ENCODE measurements at regions not wholly inside any gene's neighbourhood (a gene's known extent, or its start where the extent isn't known, plus 50 kb on each side); places are given as distances from the start of the nearest gene placed in this dataset.

DNA sequence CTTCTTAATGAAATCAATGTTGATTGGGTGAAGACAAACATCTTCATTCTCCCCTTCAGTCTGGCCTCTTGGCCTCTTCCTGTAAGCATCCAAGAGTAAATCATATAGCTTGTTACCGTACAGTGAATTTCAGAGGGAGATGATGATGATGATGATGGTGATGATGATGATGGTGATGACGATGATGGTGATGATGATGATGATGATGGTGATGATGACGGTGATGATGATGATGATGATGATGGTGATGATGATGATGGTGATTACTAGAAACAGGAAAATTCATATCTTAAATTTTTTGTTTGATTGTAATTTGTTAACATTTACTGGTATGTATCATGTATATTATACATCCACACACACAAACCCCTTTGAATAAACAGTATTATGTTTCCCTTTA lies 256.1 kb upstream of the PLSCR5 start:
- POLR2A ChIA-PET: no interaction called here
- CTCF ChIA-PET: no interaction called here
- DNase-seq (ENCODE audit: low read depth): no peak
- Histone ChIP-seq H3K4me3 (ENCODE audit: low read depth, low read length) (no peak overlapping the region), H3K36me3 (ENCODE audit: control insufficient read depth, insufficient read depth, low read length) (no peaks in the 10 kb centered on the region), H3K27me3 (ENCODE audit: control insufficient read depth, insufficient read depth, low read length) (no peaks in the 10 kb centered on the region)
- TF ChIP-seq, protein P1, sequence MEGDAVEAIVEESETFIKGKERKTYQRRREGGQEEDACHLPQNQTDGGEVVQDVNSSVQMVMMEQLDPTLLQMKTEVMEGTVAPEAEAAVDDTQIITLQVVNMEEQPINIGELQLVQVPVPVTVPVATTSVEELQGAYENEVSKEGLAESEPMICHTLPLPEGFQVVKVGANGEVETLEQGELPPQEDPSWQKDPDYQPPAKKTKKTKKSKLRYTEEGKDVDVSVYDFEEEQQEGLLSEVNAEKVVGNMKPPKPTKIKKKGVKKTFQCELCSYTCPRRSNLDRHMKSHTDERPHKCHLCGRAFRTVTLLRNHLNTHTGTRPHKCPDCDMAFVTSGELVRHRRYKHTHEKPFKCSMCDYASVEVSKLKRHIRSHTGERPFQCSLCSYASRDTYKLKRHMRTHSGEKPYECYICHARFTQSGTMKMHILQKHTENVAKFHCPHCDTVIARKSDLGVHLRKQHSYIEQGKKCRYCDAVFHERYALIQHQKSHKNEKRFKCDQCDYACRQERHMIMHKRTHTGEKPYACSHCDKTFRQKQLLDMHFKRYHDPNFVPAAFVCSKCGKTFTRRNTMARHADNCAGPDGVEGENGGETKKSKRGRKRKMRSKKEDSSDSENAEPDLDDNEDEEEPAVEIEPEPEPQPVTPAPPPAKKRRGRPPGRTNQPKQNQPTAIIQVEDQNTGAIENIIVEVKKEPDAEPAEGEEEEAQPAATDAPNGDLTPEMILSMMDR (IDR thresholded peaks at IDR 0.05; ENCODE audit: insufficient read depth, low read depth, low read length): no peak

GRCh38 chr3:146854523-146854922 lies 249.4 kb upstream of the PLSCR5 start:
- POLR2A ChIA-PET: no interaction called here

GRCh38 chr3:146851665-146852064 lies 246.5 kb upstream of the PLSCR5 start:
- TF ChIP-seq, protein P1 (IDR thresholded peaks at IDR 0.05; ENCODE audit: insufficient read depth, low read depth, low read length): no peak
- DNase-seq (ENCODE audit: low read depth): no peak
- CTCF ChIA-PET: no interaction called here
- POLR2A ChIA-PET: no interaction called here
- Histone ChIP-seq H3K4me3 (ENCODE audit: low read depth, low read length) (no peak overlapping the region), H3K36me3 (ENCODE audit: control insufficient read depth, insufficient read depth, low read length) (no peaks in the 10 kb centered on the region), H3K27me3 (ENCODE audit: control insufficient read depth, insufficient read depth, low read length) (no peaks in the 10 kb centered on the region)

More at GRCh38 chr3:146854523-146854922, 249.4 kb upstream of the PLSCR5 start:
- DNase-seq (ENCODE audit: low read depth): no peak
- H3K36me3 ChIP-seq (ENCODE audit: control insufficient read depth, insufficient read depth, low read length): no peaks in the 10 kb centered on the region
- H3K27me3 ChIP-seq (ENCODE audit: control insufficient read depth, insufficient read depth, low read length): no peaks in the 10 kb centered on the region
- TF ChIP-seq, protein P1 (IDR thresholded peaks at IDR 0.05; ENCODE audit: insufficient read depth, low read depth, low read length): no peak
- CTCF ChIA-PET: interaction anchor here (0.6 kb wide), 1 partner anchor 635 kb away, joined by 3 read pairs; no protein-coding TSS in a partner anchor
- H3K4me3 ChIP-seq (ENCODE audit: low read depth, low read length): no peak overlapping the region

GRCh38 chr3:146845361-146845760 lies 240.2 kb upstream of the PLSCR5 start:
- TF ChIP-seq, protein P1 (IDR thresholded peaks at IDR 0.05; ENCODE audit: insufficient read depth, low read depth, low read length): no peak
- H3K4me3 ChIP-seq (ENCODE audit: low read depth, low read length): no peak overlapping the region
- no peak for DNase-seq (ENCODE audit: low read depth)
- POLR2A ChIA-PET: no interaction called here
- CTCF ChIA-PET: interaction anchor here (0.6 kb wide), 2 partner anchors 41 to 147 kb away, joined by 3 read pairs; no protein-coding TSS in a partner anchor
- no peaks in the 10 kb centered on the region for H3K36me3 ChIP-seq (ENCODE audit: control insufficient read depth, insufficient read depth, low read length)
- no peaks in the 10 kb centered on the region for H3K27me3 ChIP-seq (ENCODE audit: control insufficient read depth, insufficient read depth, low read length)

- TF ChIP-seq, protein P1 (IDR thresholded peaks at IDR 0.05; ENCODE audit: insufficient read depth, low read depth, low read length): no peak
- H3K27me3 ChIP-seq (ENCODE audit: control insufficient read depth, insufficient read depth, low read length): no peaks in the 10 kb centered on the region
- DNase-seq (ENCODE audit: low read depth): no peak
- POLR2A ChIA-PET: no interaction called here
- CTCF ChIA-PET: no interaction called here
- H3K36me3 ChIP-seq (ENCODE audit: control insufficient read depth, insufficient read depth, low read length): no peaks in the 10 kb centered on the region
- H3K4me3 ChIP-seq (ENCODE audit: low read depth, low read length): no peak overlapping the region
Measured at GRCh38 chr3:146843476-146843875, 238.3 kb upstream of the PLSCR5 start.
